K562 (cell line): ENCODE measurements at regions not wholly inside any gene's neighbourhood (a gene's known extent, or its start where the extent isn't known, plus 50 kb on each side); places are given as distances from the start of the nearest gene placed in this dataset.

Experiments
- ATAC-seq: fragments of 200-7000 bp; cut with Tn5 transposase; 3 replicates; pipeline ENCODE4 v1.9.1; 2020; ENCODE audit warnings: moderate library complexity
- BruUV-seq: library from RNA; stranded (reverse); fragments of 400-500 nt; replicated peaks from 2 replicates; lab custom pipeline; 2021; lab: Mats Ljungman, UMichigan
- CTCF ChIA-PET: fragments of 300-600 bp; formaldehyde crosslinking; extraction: SDS; loops from one replicate; lab custom pipeline; 2021; ENCODE audit warnings: low intra/inter-chr PET ratio; lab: Yijun Ruan, JAX
- POLR2A ChIA-PET: fragments of 300-600, 350-650 bp; sonication (Branson Sonifier 250); formaldehyde crosslinking; extraction: SDS; loops from one replicate; lab custom pipeline; 2021; ENCODE audit warnings: antibody characterized with exemption, inconsistent platforms; lab: Yijun Ruan, JAX
- DNase-seq, 4 experiments: peaks; one replicate each; pipeline versions ENCODE4 v3.0.0 to v3.0.0-alpha.2; 2011 to 2018; ENCODE audit warnings: low spot score in 3 of 4, mixed read lengths in 3 of 4; ENCODE audit errors: extremely low read depth in 1 of 4
- FAIRE-seq: peaks from 2 replicates; lab custom pipeline; 2011; peaks lifted over from hg19 to GRCh38; lab: Jason Lieb, UNC
- H2AFZ ChIP-seq: 2 replicates; pipeline ENCODE4 v1.6.0; 2011; ENCODE audit warnings: low read depth, low read length, control low read depth, inconsistent platforms
- H3K27ac ChIP-seq: fragments of 200-600 bp; 3 replicates; pipeline ENCODE4 v1.8.0; 2011; ENCODE audit warnings: low read depth, mild to moderate bottlenecking, control low read depth, inconsistent platforms, low read length, moderate library complexity, mixed read lengths; ENCODE audit errors: extremely low read depth
- H3K27me3 ChIP-seq, 2 experiments: fragments of 300-600 bp in 1 of 2; 2 replicates in 1 of 2; 3 replicates in 1 of 2; pipeline versions ENCODE4 v1.6.0 to v1.8.0; 2011; ENCODE audit warnings: inconsistent platforms in 2 of 2, low read length in 2 of 2, mild to moderate bottlenecking in 1 of 2, mixed read lengths in 1 of 2, moderate library complexity in 1 of 2; ENCODE audit not compliant: control insufficient read depth in 2 of 2, insufficient read depth in 2 of 2
- H3K36me3 ChIP-seq: fragments of 300-600 bp; 3 replicates; pipeline ENCODE4 v1.8.0; 2011; ENCODE audit warnings: mild to moderate bottlenecking, low read length, inconsistent platforms; ENCODE audit not compliant: control insufficient read depth, insufficient read depth
- H3K4me1 ChIP-seq, 2 experiments: fragments of 200-600 bp in 1 of 2; replicated peaks in 1 of 2; 2 replicates in 1 of 2; 3 replicates in 1 of 2; pipeline versions ENCODE4 v1.5.1 to v1.8.0; 2011; ENCODE audit warnings: inconsistent platforms in 2 of 2, low read length in 2 of 2, mild to moderate bottlenecking in 1 of 2, mixed read lengths in 1 of 2, moderate library complexity in 1 of 2; ENCODE audit not compliant: control insufficient read depth in 2 of 2, insufficient read depth in 2 of 2
- H3K4me2 ChIP-seq: 2 replicates; pipeline ENCODE4 v1.6.1; 2011; ENCODE audit warnings: low read length, control low read depth, inconsistent platforms, mixed read lengths; ENCODE audit not compliant: insufficient read depth
- H3K4me3 ChIP-seq: fragments of 200-600 bp; sonication (generic), shearing (Covaris generic); 2 replicates; pipeline ENCODE4 v1.5.1; 2016; ENCODE audit warnings: control low read depth, inconsistent platforms
- H3K79me2 ChIP-seq: fragments of 200-600 bp; 3 replicates; pipeline ENCODE4 v1.8.0; 2011; ENCODE audit warnings: low read length, inconsistent platforms; ENCODE audit not compliant: control insufficient read depth, insufficient read depth
- H3K9ac ChIP-seq, 2 experiments: 2 replicates each; pipeline versions ENCODE4 v1.6.0 to v1.6.1; 2011; ENCODE audit warnings: low read depth in 2 of 2, low read length in 2 of 2, control low read depth in 1 of 2, inconsistent platforms in 1 of 2, mild to moderate bottlenecking in 1 of 2, mixed read lengths in 1 of 2; ENCODE audit not compliant: insufficient read depth in 1 of 2
- H3K9me1 ChIP-seq: one replicate; pipeline ENCODE4 v1.6.0; 2011; ENCODE audit warnings: inconsistent platforms, mild to moderate bottlenecking, low read length, moderate library complexity; ENCODE audit not compliant: control insufficient read depth, insufficient read depth
- H3K9me3 ChIP-seq: replicated peaks from 2 replicates; pipeline ENCODE4 v1.5.1; 2011; ENCODE audit warnings: low read depth, low read length, inconsistent platforms; ENCODE audit not compliant: control insufficient read depth, insufficient read depth
- H4K20me1 ChIP-seq: replicated peaks from 2 replicates; pipeline ENCODE4 v1.6.1; 2011; ENCODE audit warnings: low read length, inconsistent platforms, mixed read lengths; ENCODE audit not compliant: control insufficient read depth, insufficient read depth
- ARID1B ChIP-seq: fragments of 450-650 bp; IDR thresholded peaks from 2 replicates; pipeline ENCODE4 v1.6.1; 2016; ENCODE audit warnings: antibody characterized with exemption, mild to moderate bottlenecking, inconsistent platforms
- COPS2 ChIP-seq: fragments of 450-650 bp; conservative IDR thresholded peaks from 2 replicates; pipeline ENCODE4 v1.6.1; 2016; ENCODE audit warnings: mild to moderate bottlenecking, moderate library complexity
- DNMT1 ChIP-seq: fragments of 450-650 bp; IDR thresholded peaks from 2 replicates; pipeline ENCODE4 v1.6.1; 2016; ENCODE audit warnings: antibody characterized with exemption, mild to moderate bottlenecking
- ESRRA ChIP-seq: fragments of 450-650 bp; IDR thresholded peaks from 2 replicates; pipeline ENCODE4 v1.6.1; 2014; ENCODE audit warnings: low read depth, mild to moderate bottlenecking, moderate library complexity, borderline replicate concordance
- FOSL1 ChIP-seq: fragments of 200-800 bp; sonication (Bioruptor generic); conservative IDR thresholded peaks from 2 replicates; pipeline ENCODE4 v1.6.1; 2016; ENCODE audit warnings: missing genetic modification characterization, missing compliant biosample characterization
- FOXK1 ChIP-seq: sonication (generic); formaldehyde crosslinking; IDR thresholded peaks from 2 replicates; pipeline ENCODE4 v1.8.0; 2022; ENCODE audit warnings: missing genetic modification reagents, mild to moderate bottlenecking, borderline replicate concordance
- FOXM1 ChIP-seq, 2 experiments: fragments of 450-650 bp in 1 of 2; sonication (generic) in 1 of 2; formaldehyde crosslinking in 1 of 2; IDR thresholded peaks; 2 replicates each; pipeline versions ENCODE4 v1.6.1 to v1.9.0; 2017 to 2022; ENCODE audit warnings: low read depth in 2 of 2, mild to moderate bottlenecking in 2 of 2, missing genetic modification reagents in 1 of 2, moderate library complexity in 1 of 2
- NFIC ChIP-seq: fragments of 450-650 bp; IDR thresholded peaks from 2 replicates; pipeline ENCODE4 v1.6.1; 2017; ENCODE audit warnings: mild to moderate bottlenecking, inconsistent platforms
- RCOR1 ChIP-seq, 2 experiments: IDR thresholded peaks; 2 replicates each; pipeline ENCODE4 v1.6.1; 2012; ENCODE audit warnings: low read depth in 2 of 2, low read length in 2 of 2, borderline replicate concordance in 1 of 2, improper control_type of control experiment in 1 of 2
- SREBF2 ChIP-seq: sonication (generic); formaldehyde crosslinking; IDR thresholded peaks from 2 replicates; pipeline ENCODE4 v1.4.0; 2020; ENCODE audit warnings: mild to moderate bottlenecking, missing genetic modification reagents
- ZNF696 ChIP-seq: fragments of 250-450 bp; sonication (Bioruptor Pico); conservative IDR thresholded peaks from 2 replicates; pipeline ENCODE4 v1.4.0; 2020; ENCODE audit warnings: mild to moderate bottlenecking, moderate library complexity
- WGBS: fragments of 100-300 bp; shearing (Covaris generic); methylation state at CpG from one replicate; pipeline ENCODE4 v1.1.6; 2016; ENCODE audit warnings: low coverage, mixed read lengths; ENCODE audit not compliant: insufficient coverage; ENCODE audit errors: missing lambda C conversion rate; 5-methylcytosine and 5-hydroxymethylcytosine counted together
- in situ Hi-C: fragments of 300-500 bp; cut with MboI; formaldehyde crosslinking; loops from 4 replicates; pipeline ENCODE4 v1.15.0; 2018; ENCODE audit warnings: inconsistent platforms, mixed read lengths
- intact Hi-C: fragments of 100-400 bp; cut with micrococcal nuclease; formaldehyde crosslinking; loops from 2 replicates; pipeline ENCODE4 v1.14.2; 2022
- TF ChIP-seq, protein P1 (sequence below), 2 experiments: fragments of 450-650 bp; formaldehyde crosslinking in 1 of 2; IDR thresholded peaks; 2 replicates each; pipeline versions ENCODE4 v1.4.0 to v1.6.1; 2014 to 2020; ENCODE audit warnings: mild to moderate bottlenecking in 2 of 2, borderline replicate concordance in 1 of 2, low read depth in 1 of 2
- TF ChIP-seq, protein P2 (sequence below): fragments of 450-650 bp; IDR thresholded peaks from 2 replicates; pipeline ENCODE4 v1.6.1; 2016

- Histone ChIP-seq H3K79me2 (no peaks in the 10 kb centered on the region), H3K36me3 (no peaks in the 10 kb centered on the region), H4K20me1 (no peaks in the 10 kb centered on the region), H3K27ac (no peak overlapping the region), H3K4me1 (peaks cover 0 to 7% of the 10 kb centered on the region in 2 experiments; a peak in 2 of 5 replicates), H3K4me3 (no peak overlapping the region), H3K9me1 (no peaks in the 10 kb centered on the region), H3K27me3 (no peaks in the 10 kb centered on the region), H3K9ac (no peak overlapping the region), H3K9me3 (peaks cover 6% of the 10 kb centered on the region; the same call in 1 of the 2 replicates), H2AFZ (peak overlapping the region; percentile 75), H3K4me2 (no peak overlapping the region)
- DNase-seq = peak in 1 of 4 experiments; percentile 55
- ATAC-seq = peak; percentile 87
- in situ Hi-C loops (no loop called here), intact Hi-C loops (no loop called here)
- ChIA-PET POLR2A (no interaction called here), CTCF (no interaction called here)
- 35% methylated on average over 6 of the region's 6 CpGs for WGBS
- BruUV-seq = no TSS peak
- no peak for FAIRE-seq
- no peak for TF ChIP-seq NFIC
- TF ChIP-seq, protein P1, sequence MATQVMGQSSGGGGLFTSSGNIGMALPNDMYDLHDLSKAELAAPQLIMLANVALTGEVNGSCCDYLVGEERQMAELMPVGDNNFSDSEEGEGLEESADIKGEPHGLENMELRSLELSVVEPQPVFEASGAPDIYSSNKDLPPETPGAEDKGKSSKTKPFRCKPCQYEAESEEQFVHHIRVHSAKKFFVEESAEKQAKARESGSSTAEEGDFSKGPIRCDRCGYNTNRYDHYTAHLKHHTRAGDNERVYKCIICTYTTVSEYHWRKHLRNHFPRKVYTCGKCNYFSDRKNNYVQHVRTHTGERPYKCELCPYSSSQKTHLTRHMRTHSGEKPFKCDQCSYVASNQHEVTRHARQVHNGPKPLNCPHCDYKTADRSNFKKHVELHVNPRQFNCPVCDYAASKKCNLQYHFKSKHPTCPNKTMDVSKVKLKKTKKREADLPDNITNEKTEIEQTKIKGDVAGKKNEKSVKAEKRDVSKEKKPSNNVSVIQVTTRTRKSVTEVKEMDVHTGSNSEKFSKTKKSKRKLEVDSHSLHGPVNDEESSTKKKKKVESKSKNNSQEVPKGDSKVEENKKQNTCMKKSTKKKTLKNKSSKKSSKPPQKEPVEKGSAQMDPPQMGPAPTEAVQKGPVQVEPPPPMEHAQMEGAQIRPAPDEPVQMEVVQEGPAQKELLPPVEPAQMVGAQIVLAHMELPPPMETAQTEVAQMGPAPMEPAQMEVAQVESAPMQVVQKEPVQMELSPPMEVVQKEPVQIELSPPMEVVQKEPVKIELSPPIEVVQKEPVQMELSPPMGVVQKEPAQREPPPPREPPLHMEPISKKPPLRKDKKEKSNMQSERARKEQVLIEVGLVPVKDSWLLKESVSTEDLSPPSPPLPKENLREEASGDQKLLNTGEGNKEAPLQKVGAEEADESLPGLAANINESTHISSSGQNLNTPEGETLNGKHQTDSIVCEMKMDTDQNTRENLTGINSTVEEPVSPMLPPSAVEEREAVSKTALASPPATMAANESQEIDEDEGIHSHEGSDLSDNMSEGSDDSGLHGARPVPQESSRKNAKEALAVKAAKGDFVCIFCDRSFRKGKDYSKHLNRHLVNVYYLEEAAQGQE (IDR thresholded peaks at IDR 0.05; ENCODE audit: borderline replicate concordance) = no peak
- TF ChIP-seq, protein P1 (CRISPR knock-in tag; IDR thresholded peaks at IDR 0.05; ENCODE audit: low read depth) = no peak
- peak in 1 of 2 experiments; percentile 46; a peak in 2 of 4 replicates for TF ChIP-seq RCOR1 (IDR thresholded peaks at IDR 0.05; ENCODE audit: borderline replicate concordance in 1 of 2, low read depth in 2 of 2, low read length in 2 of 2)
- TF ChIP-seq COPS2 = no peak
- TF ChIP-seq DNMT1 = no peak
- no peak for TF ChIP-seq SREBF2 (CRISPR knock-in tag)
- peak; percentile 40; the same call in 1 of the 2 replicates for TF ChIP-seq ESRRA
- TF ChIP-seq FOSL1 (tag) = peak; percentile 35
- TF ChIP-seq ARID1B = 0 out of 2 replicates have a peak, but pooled peaks have one; percentile 10
- TF ChIP-seq FOXK1 (CRISPR knock-in tag) = no peak
- TF ChIP-seq, protein P2, sequence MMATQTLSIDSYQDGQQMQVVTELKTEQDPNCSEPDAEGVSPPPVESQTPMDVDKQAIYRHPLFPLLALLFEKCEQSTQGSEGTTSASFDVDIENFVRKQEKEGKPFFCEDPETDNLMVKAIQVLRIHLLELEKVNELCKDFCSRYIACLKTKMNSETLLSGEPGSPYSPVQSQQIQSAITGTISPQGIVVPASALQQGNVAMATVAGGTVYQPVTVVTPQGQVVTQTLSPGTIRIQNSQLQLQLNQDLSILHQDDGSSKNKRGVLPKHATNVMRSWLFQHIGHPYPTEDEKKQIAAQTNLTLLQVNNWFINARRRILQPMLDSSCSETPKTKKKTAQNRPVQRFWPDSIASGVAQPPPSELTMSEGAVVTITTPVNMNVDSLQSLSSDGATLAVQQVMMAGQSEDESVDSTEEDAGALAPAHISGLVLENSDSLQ = 0 out of 2 replicates have a peak, but pooled peaks have one; percentile 16
- TF ChIP-seq ZNF696 (CRISPR knock-in tag) = no peak
- no peak for TF ChIP-seq FOXM1 (IDR thresholded peaks at IDR 0.05; ENCODE audit: low read depth)
- TF ChIP-seq FOXM1 (CRISPR knock-in tag; IDR thresholded peaks at IDR 0.05; ENCODE audit: low read depth) = no peak
These were observed 152.2 kb downstream of the BTG1 start for GRCh38 chr12:91993287-91994017.
